Astrocyte (in vitro differentiated cells and primary cell): ENCODE measurements at regions not wholly inside any gene's neighbourhood (a gene's known extent, or its start where the extent isn't known, plus 50 kb on each side); places are given as distances from the start of the nearest gene placed in this dataset.

ENCODE experiments used
- DNase-seq: peaks from one replicate; pipeline ENCODE4 v3.0.0-alpha.2; 2010; ENCODE audit warnings: low read depth
- FAIRE-seq: peaks from 2 replicates; lab custom pipeline; 2011; peaks lifted over from hg19 to GRCh38; lab: Jason Lieb, UNC
- H2AFZ ChIP-seq: 2 replicates; pipeline ENCODE4 v1.6.0; 2012; ENCODE audit warnings: low read depth, low read length, inconsistent platforms
- H3K27ac ChIP-seq: 2 replicates; pipeline ENCODE4 v1.5.1; 2011; ENCODE audit warnings: low read depth, low read length, inconsistent platforms
- H3K27me3 ChIP-seq: 2 replicates; pipeline ENCODE4 v1.6.0; 2011; ENCODE audit warnings: low read length, inconsistent platforms; ENCODE audit not compliant: insufficient read depth
- H3K36me3 ChIP-seq: 2 replicates; pipeline ENCODE4 v1.5.1; 2011; ENCODE audit warnings: low read length, inconsistent platforms; ENCODE audit not compliant: insufficient read depth
- H3K4me1 ChIP-seq: 2 replicates; pipeline ENCODE4 v1.5.1; 2011; ENCODE audit warnings: low read length, inconsistent platforms; ENCODE audit not compliant: insufficient read depth
- H3K4me2 ChIP-seq: 2 replicates; pipeline ENCODE4 v1.6.0; 2012; ENCODE audit warnings: low read length, inconsistent platforms
- H3K4me3 ChIP-seq: 2 replicates; pipeline ENCODE4 v1.5.1; 2011; ENCODE audit warnings: low read depth, mild to moderate bottlenecking, low read length, inconsistent platforms; ENCODE audit not compliant: insufficient read depth
- H3K79me2 ChIP-seq: 2 replicates; pipeline ENCODE4 v1.6.0; 2012; ENCODE audit warnings: mild to moderate bottlenecking, low read length, inconsistent platforms; ENCODE audit not compliant: insufficient read depth
- H3K9ac ChIP-seq: 2 replicates; pipeline ENCODE4 v1.6.0; 2012; ENCODE audit warnings: mild to moderate bottlenecking, low read length, inconsistent platforms
- H3K9me3 ChIP-seq: 2 replicates; pipeline ENCODE4 v1.5.1; 2012; ENCODE audit warnings: low read depth, mild to moderate bottlenecking, low read length, inconsistent platforms; ENCODE audit not compliant: insufficient read depth
- H4K20me1 ChIP-seq: 2 replicates; pipeline ENCODE4 v1.6.0; 2012; ENCODE audit warnings: low read length, inconsistent platforms; ENCODE audit not compliant: insufficient read depth
- H3K27ac Mint-ChIP-seq: one replicate; pipeline ENCODE4 v1.8.0; 2021; ENCODE audit warnings: mild to moderate bottlenecking, mixed read lengths; ENCODE audit not compliant: unreplicated experiment
- H3K27me3 Mint-ChIP-seq: one replicate; pipeline ENCODE4 v1.8.0; 2021; ENCODE audit warnings: low read depth, mixed read lengths; ENCODE audit not compliant: unreplicated experiment
- H3K36me3 Mint-ChIP-seq: one replicate; pipeline ENCODE4 v1.8.0; 2021; ENCODE audit warnings: low read depth, mixed read lengths; ENCODE audit not compliant: unreplicated experiment
- H3K4me1 Mint-ChIP-seq: one replicate; pipeline ENCODE4 v1.8.0; 2021; ENCODE audit warnings: low read depth, mixed read lengths; ENCODE audit not compliant: unreplicated experiment
- H3K4me3 Mint-ChIP-seq: one replicate; pipeline ENCODE4 v1.8.0; 2021; ENCODE audit warnings: mild to moderate bottlenecking, moderate library complexity, mixed read lengths; ENCODE audit not compliant: unreplicated experiment
- H3K9me3 Mint-ChIP-seq: one replicate; pipeline ENCODE4 v1.8.0; 2021; ENCODE audit warnings: mild to moderate bottlenecking, mixed read lengths; ENCODE audit not compliant: unreplicated experiment
- CTCF ChIP-seq: IDR thresholded peaks from 2 replicates; pipeline ENCODE4 v1.5.1; 2011; ENCODE audit warnings: low read depth, mild to moderate bottlenecking, inconsistent platforms, low read length, moderate library complexity; ENCODE audit not compliant: insufficient read depth
- EZH2 ChIP-seq: IDR thresholded peaks from 2 replicates; pipeline ENCODE4 v1.6.1; 2012; ENCODE audit warnings: mild to moderate bottlenecking, low read length, inconsistent platforms; ENCODE audit not compliant: insufficient read depth

- no peak overlapping the region for H3K9ac ChIP-seq
- no peaks in the 10 kb centered on the region for H3K27me3 ChIP-seq
- no peak overlapping the region for H3K4me3 ChIP-seq
- no peaks in the 10 kb centered on the region for H3K4me1 ChIP-seq
- DNase-seq (no peak), FAIRE-seq (no peak)
- no peaks in the 10 kb centered on the region for H3K9me3 ChIP-seq
- Mint-ChIP-seq H3K9me3 (peaks cover 5% of the 10 kb centered on the region), H3K4me1 (peaks cover 3% of the 10 kb centered on the region), H3K4me3 (no peak overlapping the region), H3K36me3 (no peaks in the 10 kb centered on the region), H3K27ac (no peak overlapping the region), H3K27me3 (no peaks in the 10 kb centered on the region)
- H2AFZ ChIP-seq: no peak overlapping the region
- no peaks in the 10 kb centered on the region for H3K36me3 ChIP-seq
- no peak overlapping the region for H3K27ac ChIP-seq
- TF ChIP-seq EZH2: no peak
- no peak for TF ChIP-seq CTCF
- no peak overlapping the region for H3K4me2 ChIP-seq
- no peaks in the 10 kb centered on the region for H4K20me1 ChIP-seq
- no peaks in the 10 kb centered on the region for H3K79me2 ChIP-seq
These were observed 238.9 kb upstream of the PRMT6 start for GRCh38 chr1:106817575-106817974.

GRCh38 chr1:106831511-106831910 is 225.0 kb upstream of the PRMT6 start:
- Histone ChIP-seq H3K27ac (no peak overlapping the region), H4K20me1 (no peaks in the 10 kb centered on the region), H3K27me3 (no peaks in the 10 kb centered on the region), H3K9ac (no peak overlapping the region), H3K9me3 (no peaks in the 10 kb centered on the region), H3K4me3 (no peak overlapping the region), H3K36me3 (no peaks in the 10 kb centered on the region), H2AFZ (no peak overlapping the region), H3K4me1 (no peaks in the 10 kb centered on the region), H3K79me2 (no peaks in the 10 kb centered on the region), H3K4me2 (no peak overlapping the region)
- DNase-seq: no peak
- no peak overlapping the region for H3K4me3 Mint-ChIP-seq
- H3K4me1 Mint-ChIP-seq: no peaks in the 10 kb centered on the region
- no peaks in the 10 kb centered on the region for H3K9me3 Mint-ChIP-seq
- no peaks in the 10 kb centered on the region for H3K27me3 Mint-ChIP-seq
- H3K36me3 Mint-ChIP-seq: no peaks in the 10 kb centered on the region
- no peak overlapping the region for H3K27ac Mint-ChIP-seq
- TF ChIP-seq CTCF (no peak), EZH2 (no peak)
- no peak for FAIRE-seq

GRCh38 chr1:106836708-106837107 is 219.8 kb upstream of the PRMT6 start:
- no peaks in the 10 kb centered on the region for H3K27me3 ChIP-seq
- no peaks in the 10 kb centered on the region for H3K9me3 ChIP-seq
- H4K20me1 ChIP-seq: no peaks in the 10 kb centered on the region
- no peak overlapping the region for H2AFZ ChIP-seq
- TF ChIP-seq EZH2: no peak
- no peak for TF ChIP-seq CTCF
- H3K4me3 ChIP-seq: no peak overlapping the region
- Mint-ChIP-seq H3K27ac (no peak overlapping the region), H3K36me3 (no peaks in the 10 kb centered on the region), H3K9me3 (no peaks in the 10 kb centered on the region), H3K4me1 (no peaks in the 10 kb centered on the region), H3K27me3 (no peaks in the 10 kb centered on the region), H3K4me3 (no peak overlapping the region)
- no peak for DNase-seq
- H3K4me1 ChIP-seq: no peaks in the 10 kb centered on the region
- no peak overlapping the region for H3K9ac ChIP-seq
- no peak overlapping the region for H3K27ac ChIP-seq
- no peak overlapping the region for H3K4me2 ChIP-seq
- H3K79me2 ChIP-seq: no peaks in the 10 kb centered on the region
- H3K36me3 ChIP-seq: no peaks in the 10 kb centered on the region
- no peak for FAIRE-seq
